Chondrocyte (in vitro differentiated cells): ENCODE measurements at regions not wholly inside any gene's neighbourhood (a gene's known extent, or its start where the extent isn't known, plus 50 kb on each side); places are given as distances from the start of the nearest gene placed in this dataset.
A peak's percentile ranks its signal among the peaks of the same experiment; 100 is the strongest.

Source experiments
- DNase-seq: peaks from one replicate; pipeline ENCODE4 v3.0.0; 2021; ENCODE audit warnings: mixed read lengths, low spot score
- H3K27ac Mint-ChIP-seq: one replicate; pipeline ENCODE4 v1.8.0; 2021; ENCODE audit warnings: mild to moderate bottlenecking, moderate library complexity, mixed read lengths; ENCODE audit not compliant: unreplicated experiment
- H3K27me3 Mint-ChIP-seq: 2 replicates; pipeline ENCODE4 v1.8.0; 2021; ENCODE audit warnings: low read depth, mixed read lengths
- H3K36me3 Mint-ChIP-seq: 2 replicates; pipeline ENCODE4 v1.8.0; 2021; ENCODE audit warnings: low read depth, mixed read lengths
- H3K4me1 Mint-ChIP-seq: 2 replicates; pipeline ENCODE4 v1.8.0; 2021; ENCODE audit warnings: low read depth, mild to moderate bottlenecking, mixed read lengths
- H3K4me3 Mint-ChIP-seq: one replicate; pipeline ENCODE4 v1.8.0; 2021; ENCODE audit warnings: mild to moderate bottlenecking, moderate library complexity, mixed read lengths; ENCODE audit not compliant: unreplicated experiment
- H3K9me3 Mint-ChIP-seq: 2 replicates; pipeline ENCODE4 v1.8.0; 2021; ENCODE audit warnings: low read depth, mixed read lengths
- TF ChIP-seq, protein P1 (sequence below): fragments of 200-600 bp; sonication (generic); IDR thresholded peaks from 2 replicates; pipeline ENCODE4 v1.5.0; 2021; ENCODE audit warnings: antibody characterized with exemption, mild to moderate bottlenecking, moderate library complexity

DNA sequence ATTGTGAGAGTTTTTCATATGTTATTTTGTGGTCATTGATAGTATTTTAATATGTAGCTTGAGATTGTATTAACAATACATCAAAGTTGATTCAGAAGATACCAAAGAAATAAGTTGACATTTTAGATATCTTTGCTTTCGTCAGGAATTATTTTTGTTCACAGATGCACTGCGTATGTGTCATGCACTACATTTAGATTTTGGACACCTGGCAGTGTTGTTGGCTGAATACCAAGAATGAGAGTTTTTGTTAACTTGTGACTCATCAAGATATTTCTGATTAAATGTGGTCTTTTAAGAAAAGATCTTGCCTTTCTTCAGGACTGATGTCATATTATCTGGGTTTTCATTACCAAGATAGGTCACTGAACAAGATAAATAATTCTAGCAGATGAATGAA, 633.4 kb downstream of the CENPC start:
- no peak overlapping the region for H3K27ac Mint-ChIP-seq
- peaks cover 6% of the 10 kb centered on the region for H3K9me3 Mint-ChIP-seq
- DNase-seq, result no peak
- no peaks in the 10 kb centered on the region for H3K27me3 Mint-ChIP-seq
- H3K4me3 Mint-ChIP-seq, result no peak overlapping the region
- no peaks in the 10 kb centered on the region for H3K36me3 Mint-ChIP-seq
- TF ChIP-seq, protein P1, sequence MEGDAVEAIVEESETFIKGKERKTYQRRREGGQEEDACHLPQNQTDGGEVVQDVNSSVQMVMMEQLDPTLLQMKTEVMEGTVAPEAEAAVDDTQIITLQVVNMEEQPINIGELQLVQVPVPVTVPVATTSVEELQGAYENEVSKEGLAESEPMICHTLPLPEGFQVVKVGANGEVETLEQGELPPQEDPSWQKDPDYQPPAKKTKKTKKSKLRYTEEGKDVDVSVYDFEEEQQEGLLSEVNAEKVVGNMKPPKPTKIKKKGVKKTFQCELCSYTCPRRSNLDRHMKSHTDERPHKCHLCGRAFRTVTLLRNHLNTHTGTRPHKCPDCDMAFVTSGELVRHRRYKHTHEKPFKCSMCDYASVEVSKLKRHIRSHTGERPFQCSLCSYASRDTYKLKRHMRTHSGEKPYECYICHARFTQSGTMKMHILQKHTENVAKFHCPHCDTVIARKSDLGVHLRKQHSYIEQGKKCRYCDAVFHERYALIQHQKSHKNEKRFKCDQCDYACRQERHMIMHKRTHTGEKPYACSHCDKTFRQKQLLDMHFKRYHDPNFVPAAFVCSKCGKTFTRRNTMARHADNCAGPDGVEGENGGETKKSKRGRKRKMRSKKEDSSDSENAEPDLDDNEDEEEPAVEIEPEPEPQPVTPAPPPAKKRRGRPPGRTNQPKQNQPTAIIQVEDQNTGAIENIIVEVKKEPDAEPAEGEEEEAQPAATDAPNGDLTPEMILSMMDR, result no peak
- H3K4me1 Mint-ChIP-seq, result peaks cover 9% of the 10 kb centered on the region

DNA sequence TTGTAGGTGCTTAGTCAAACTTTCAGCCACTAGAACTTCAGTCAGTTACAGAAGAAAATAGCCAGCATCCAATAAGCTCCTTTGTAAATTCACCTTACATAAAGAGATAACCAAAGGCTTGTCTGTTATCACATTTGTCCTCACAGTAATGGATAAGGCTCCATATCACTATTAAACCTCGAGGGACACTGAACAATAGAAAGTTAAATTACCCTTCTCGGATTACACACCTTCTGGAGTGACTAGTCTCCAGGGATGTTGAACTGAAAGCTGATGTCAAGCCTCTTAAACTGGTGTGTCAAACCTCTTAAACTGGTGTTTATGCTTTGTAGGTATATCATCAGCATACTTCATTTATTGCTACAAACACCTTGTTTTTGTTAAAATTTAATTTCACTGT, 639.0 kb downstream of the CENPC start:
- Mint-ChIP-seq H3K4me3 (no peak overlapping the region), H3K27me3 (peaks cover 5% of the 10 kb centered on the region)
- TF ChIP-seq, protein P1, result no peak

DNA sequence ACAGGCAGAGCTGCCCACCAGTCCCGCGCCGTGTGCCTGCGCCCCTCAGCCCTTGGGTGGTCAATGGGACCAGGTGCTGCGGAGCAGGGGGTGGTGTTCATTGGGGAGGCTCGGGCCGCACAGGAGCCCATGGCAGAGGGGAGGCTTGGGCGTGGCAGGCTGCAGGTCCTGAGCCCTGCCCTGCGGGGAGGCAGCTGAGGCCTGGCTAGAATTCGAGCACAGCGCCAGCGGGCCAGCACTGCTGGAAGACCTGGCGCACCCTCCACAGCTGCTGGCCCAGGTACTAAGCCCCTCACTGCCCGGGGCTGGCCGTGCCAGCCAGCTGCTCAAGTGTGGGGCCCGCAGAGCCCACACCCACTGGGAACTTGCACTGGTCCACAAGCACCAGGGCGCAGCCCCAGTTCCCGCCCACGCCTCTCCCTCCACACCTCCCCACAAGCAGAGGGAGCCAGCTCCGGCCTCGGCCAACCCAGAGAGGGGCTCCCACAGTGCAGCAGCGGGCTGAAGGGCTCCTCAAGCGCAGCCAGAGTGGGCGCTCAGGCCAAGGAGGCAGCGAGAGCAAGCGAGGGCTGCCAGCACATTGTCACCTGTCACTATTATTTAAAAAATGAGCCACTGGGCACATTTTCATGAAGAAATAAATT, 645.8 kb downstream of the CENPC start:
- H3K36me3 Mint-ChIP-seq, result no peaks in the 10 kb centered on the region
- H3K27me3 Mint-ChIP-seq, result peaks cover 2% of the 10 kb centered on the region
- peaks cover 5% of the 10 kb centered on the region for H3K9me3 Mint-ChIP-seq
- DNase-seq, result peak; percentile 84
- TF ChIP-seq, protein P1, result no peak
- H3K27ac Mint-ChIP-seq, result no peak overlapping the region
- H3K4me3 Mint-ChIP-seq, result no peak overlapping the region
- peaks cover 11% of the 10 kb centered on the region for H3K4me1 Mint-ChIP-seq

More for the DNA sequence above, 639.0 kb downstream of the CENPC start:
- no peak for DNase-seq
- Mint-ChIP-seq H3K27ac (no peak overlapping the region), H3K4me1 (peaks cover 4% of the 10 kb centered on the region), H3K36me3 (no peaks in the 10 kb centered on the region), H3K9me3 (peaks cover 3% of the 10 kb centered on the region)

DNA sequence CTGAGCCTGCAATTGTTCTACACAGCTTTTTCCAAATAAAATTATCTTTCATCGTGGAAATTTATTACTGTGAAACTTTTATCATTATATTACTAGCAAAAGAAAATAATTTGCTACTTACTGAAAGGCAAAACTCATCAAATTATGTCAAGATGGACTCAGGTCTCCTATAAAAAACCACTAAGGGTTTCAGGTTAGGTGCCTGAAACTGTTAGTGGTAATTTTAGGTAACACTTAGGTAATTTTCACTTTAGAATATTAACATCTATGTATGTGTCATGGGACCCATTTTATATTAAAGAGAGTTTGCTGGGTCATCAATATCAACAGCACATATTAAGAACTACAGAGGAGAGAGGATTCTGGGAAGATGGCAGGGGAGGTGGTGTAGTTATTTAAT, 651.5 kb downstream of the CENPC start:
- Mint-ChIP-seq H3K27ac (no peak overlapping the region), H3K27me3 (peaks cover 7% of the 10 kb centered on the region), H3K9me3 (peaks cover 5% of the 10 kb centered on the region), H3K36me3 (no peaks in the 10 kb centered on the region), H3K4me1 (peaks cover 7% of the 10 kb centered on the region), H3K4me3 (no peak overlapping the region)
- TF ChIP-seq, protein P1, result no peak
- no peak for DNase-seq

DNA sequence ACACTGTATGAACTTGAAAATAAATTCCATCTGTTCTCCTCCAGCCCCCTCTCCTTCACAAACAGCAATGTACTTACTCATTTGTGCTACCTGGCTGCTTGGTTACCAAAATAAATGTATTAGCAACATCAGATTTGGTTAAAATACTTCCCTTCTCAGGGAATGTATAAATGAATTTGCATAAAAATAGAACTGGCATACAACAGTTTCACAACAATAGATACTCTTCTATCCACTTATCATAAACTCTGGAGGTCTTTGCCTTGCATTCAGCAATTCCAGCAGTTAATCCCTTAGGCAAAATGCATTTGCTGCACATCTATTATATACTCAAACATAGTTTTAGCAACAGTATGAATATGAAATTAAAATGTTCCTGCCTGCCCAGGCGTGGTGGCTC, 658.2 kb downstream of the CENPC start:
- H3K36me3 Mint-ChIP-seq, result peaks cover 2% of the 10 kb centered on the region
- TF ChIP-seq, protein P1, result no peak
- no peaks in the 10 kb centered on the region for H3K4me1 Mint-ChIP-seq
- no peak overlapping the region for H3K27ac Mint-ChIP-seq
- peaks cover 3% of the 10 kb centered on the region for H3K9me3 Mint-ChIP-seq
- no peak for DNase-seq
- H3K27me3 Mint-ChIP-seq, result peaks cover 13% of the 10 kb centered on the region
- H3K4me3 Mint-ChIP-seq, result no peak overlapping the region
